SU-DHL-6 (cell line): ENCODE measurements at regions not wholly inside any gene's neighbourhood (a gene's known extent, or its start where the extent isn't known, plus 50 kb on each side); places are given as distances from the start of the nearest gene placed in this dataset.

Source experiments
- H2AFZ ChIP-seq: fragments of 200-600 bp; sonication (generic); 2 replicates; pipeline ENCODE4 v1.6.1; 2014; ENCODE audit warnings: low read depth, mild to moderate bottlenecking, moderate library complexity, mixed read lengths, antibody characterized with exemption, low read length; ENCODE audit not compliant: severe bottlenecking
- H3F3A ChIP-seq: fragments of 200-600 bp; shearing (Covaris generic); 2 replicates; pipeline ENCODE4 v1.6.0; 2016; ENCODE audit warnings: antibody characterized with exemption, mild to moderate bottlenecking; ENCODE audit not compliant: insufficient read depth
- H3K27ac ChIP-seq: fragments of 200-600 bp; sonication (generic); 2 replicates; pipeline ENCODE4 v1.5.1; 2016; ENCODE audit warnings: low read depth, mild to moderate bottlenecking, low read length, moderate library complexity, mixed read lengths
- H3K27me3 ChIP-seq: fragments of 200-600 bp; sonication (generic), shearing (Covaris generic); 2 replicates; pipeline ENCODE4 v1.6.0; 2014; ENCODE audit warnings: mild to moderate bottlenecking, low read length
- H3K36me3 ChIP-seq: fragments of 200-600 bp; sonication (generic); 2 replicates; pipeline ENCODE4 v1.6.1; 2014; ENCODE audit warnings: mild to moderate bottlenecking, low read length, mixed read lengths
- H3K4me2 ChIP-seq: fragments of 300-600, 200-600 bp; shearing (Covaris generic), sonication (generic); 2 replicates; pipeline ENCODE4 v1.6.0; 2014; ENCODE audit warnings: low read length, low read depth, mild to moderate bottlenecking; ENCODE audit not compliant: poor library complexity, severe bottlenecking
- H3K4me3 ChIP-seq: fragments of 200-600 bp; sonication (generic); 2 replicates; pipeline ENCODE4 v1.5.1; 2014; ENCODE audit warnings: antibody characterized with exemption, low read length, mild to moderate bottlenecking, mixed read lengths; ENCODE audit not compliant: insufficient read depth, poor library complexity, severe bottlenecking
- H3K79me2 ChIP-seq: fragments of 200-600 bp; sonication (generic); 2 replicates; pipeline ENCODE4 v1.6.1; 2014; ENCODE audit warnings: mild to moderate bottlenecking, low read length, moderate library complexity; ENCODE audit not compliant: insufficient read depth
- H3K9ac ChIP-seq: fragments of 200-600 bp; sonication (generic); 2 replicates; pipeline ENCODE4 v1.7.0; 2014; ENCODE audit warnings: mild to moderate bottlenecking, low read length
- H3K9me2 ChIP-seq: fragments of 200-600 bp; sonication (generic); replicated peaks from 2 replicates; pipeline ENCODE4 v1.6.1; 2014; ENCODE audit warnings: low read length; ENCODE audit not compliant: insufficient read depth
- H3K9me3 ChIP-seq: fragments of 200-600 bp; sonication (generic); 2 replicates; pipeline ENCODE4 v1.6.1; 2014; ENCODE audit warnings: low read length, mixed read lengths; ENCODE audit not compliant: insufficient read depth
- H4K20me1 ChIP-seq: fragments of 200-600 bp; sonication (generic); 2 replicates; pipeline ENCODE4 v1.6.1; 2014; ENCODE audit warnings: low read depth, mild to moderate bottlenecking, antibody characterized with exemption, low read length, moderate library complexity, mixed read lengths
- EZH2phosphoT487 ChIP-seq: fragments of 200-600 bp; sonication (generic), shearing (Covaris generic); conservative IDR thresholded peaks from 2 replicates; pipeline ENCODE4 v1.6.1; 2018; ENCODE audit warnings: mild to moderate bottlenecking, antibody characterized with exemption, low read length, moderate library complexity, mixed read lengths
- TF ChIP-seq, protein P1 (sequence below): fragments of 200-600 bp; sonication (generic); IDR thresholded peaks from one replicate; pipeline ENCODE4 v1.5.1; 2017; ENCODE audit warnings: antibody characterized with exemption, mild to moderate bottlenecking, low read length, moderate library complexity; ENCODE audit not compliant: insufficient read depth, poor library complexity, severe bottlenecking

DNA sequence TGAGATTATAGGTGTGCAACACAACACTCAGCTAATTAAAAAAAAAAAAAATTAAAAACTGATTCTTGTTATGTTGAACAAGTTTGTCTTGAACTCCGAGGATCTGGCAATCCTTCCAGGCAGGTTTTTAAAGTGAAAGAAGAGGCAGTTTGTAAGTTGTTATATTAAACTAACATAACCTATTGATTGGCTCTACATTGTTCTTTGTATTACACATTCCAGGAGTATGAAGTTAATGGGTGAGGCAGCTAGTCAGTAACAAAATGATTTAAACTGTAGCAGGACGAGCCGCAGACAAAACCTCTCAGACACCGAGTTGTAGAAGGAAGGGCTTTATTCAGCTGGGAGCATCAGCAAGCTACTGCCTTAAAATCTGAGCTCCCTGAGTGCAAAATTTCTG is 1953.9 kb upstream of the CDH6 start:
- TF ChIP-seq EZH2phosphoT487: no peak
- TF ChIP-seq, protein P1, sequence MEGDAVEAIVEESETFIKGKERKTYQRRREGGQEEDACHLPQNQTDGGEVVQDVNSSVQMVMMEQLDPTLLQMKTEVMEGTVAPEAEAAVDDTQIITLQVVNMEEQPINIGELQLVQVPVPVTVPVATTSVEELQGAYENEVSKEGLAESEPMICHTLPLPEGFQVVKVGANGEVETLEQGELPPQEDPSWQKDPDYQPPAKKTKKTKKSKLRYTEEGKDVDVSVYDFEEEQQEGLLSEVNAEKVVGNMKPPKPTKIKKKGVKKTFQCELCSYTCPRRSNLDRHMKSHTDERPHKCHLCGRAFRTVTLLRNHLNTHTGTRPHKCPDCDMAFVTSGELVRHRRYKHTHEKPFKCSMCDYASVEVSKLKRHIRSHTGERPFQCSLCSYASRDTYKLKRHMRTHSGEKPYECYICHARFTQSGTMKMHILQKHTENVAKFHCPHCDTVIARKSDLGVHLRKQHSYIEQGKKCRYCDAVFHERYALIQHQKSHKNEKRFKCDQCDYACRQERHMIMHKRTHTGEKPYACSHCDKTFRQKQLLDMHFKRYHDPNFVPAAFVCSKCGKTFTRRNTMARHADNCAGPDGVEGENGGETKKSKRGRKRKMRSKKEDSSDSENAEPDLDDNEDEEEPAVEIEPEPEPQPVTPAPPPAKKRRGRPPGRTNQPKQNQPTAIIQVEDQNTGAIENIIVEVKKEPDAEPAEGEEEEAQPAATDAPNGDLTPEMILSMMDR: no peak
- H3K4me3 ChIP-seq: no peak overlapping the region
- no peak overlapping the region for H3K27ac ChIP-seq
- no peaks in the 10 kb centered on the region for H3K36me3 ChIP-seq
- no peaks in the 10 kb centered on the region for H3K79me2 ChIP-seq
- H3K27me3 ChIP-seq: no peaks in the 10 kb centered on the region
- H3K9ac ChIP-seq: no peak overlapping the region
- no peaks in the 10 kb centered on the region for H3K9me3 ChIP-seq
- H3K4me2 ChIP-seq: no peak overlapping the region
- no peak overlapping the region for H2AFZ ChIP-seq
- H3K9me2 ChIP-seq: no peaks in the 10 kb centered on the region
- H4K20me1 ChIP-seq: no peaks in the 10 kb centered on the region
- H3F3A ChIP-seq: no peaks in the 10 kb centered on the region

DNA sequence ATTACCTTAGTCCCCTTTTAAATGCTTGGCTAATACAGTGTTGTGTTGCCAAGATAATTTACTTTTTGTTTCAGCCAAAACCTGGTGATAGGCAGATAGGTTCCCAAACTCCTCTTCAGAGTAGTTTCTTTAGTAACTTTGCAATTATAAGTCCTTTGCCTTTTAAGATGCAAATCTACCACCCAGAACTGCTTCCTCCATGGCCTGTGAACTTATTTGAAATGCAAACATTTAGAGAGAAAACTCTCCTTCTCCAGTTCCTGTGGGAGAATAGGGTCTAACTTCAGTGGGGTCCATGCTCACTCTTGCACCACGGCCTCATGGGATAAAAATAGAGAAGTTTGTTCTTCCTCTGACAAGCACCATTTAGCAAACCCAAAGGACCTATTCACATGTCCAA is 1955.4 kb upstream of the CDH6 start:
- Histone ChIP-seq H3K9me3 (no peaks in the 10 kb centered on the region), H3K36me3 (no peaks in the 10 kb centered on the region), H4K20me1 (no peaks in the 10 kb centered on the region), H3K4me2 (no peak overlapping the region), H2AFZ (peak overlapping the region; percentile 34), H3K4me3 (no peak overlapping the region), H3K9ac (no peak overlapping the region), H3K9me2 (no peaks in the 10 kb centered on the region), H3K27me3 (no peaks in the 10 kb centered on the region), H3K79me2 (no peaks in the 10 kb centered on the region), H3F3A (no peaks in the 10 kb centered on the region), H3K27ac (no peak overlapping the region)
- TF ChIP-seq, protein P1: no peak
- TF ChIP-seq EZH2phosphoT487: no peak

DNA sequence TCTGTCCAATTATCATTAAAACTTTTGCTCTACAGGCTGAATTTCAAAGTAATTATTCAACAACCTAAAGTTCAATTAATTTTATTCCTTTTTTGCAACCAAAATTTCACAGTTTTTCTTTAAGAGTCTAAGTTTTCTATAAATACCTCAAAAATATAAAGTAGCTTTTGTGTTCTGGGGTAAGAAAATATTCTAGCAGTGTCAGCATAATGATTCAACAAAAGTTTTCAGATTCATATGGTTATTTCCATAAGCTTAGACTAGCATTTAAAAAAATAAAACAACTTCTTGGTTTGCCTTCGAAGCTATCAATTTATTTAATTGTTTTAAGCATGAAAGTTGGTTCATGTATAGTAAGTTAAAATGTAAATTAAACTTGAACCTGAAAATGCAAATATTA is 1962.3 kb upstream of the CDH6 start:
- Histone ChIP-seq H2AFZ (no peak overlapping the region), H3K27ac (no peak overlapping the region), H3K9ac (no peak overlapping the region), H3K4me2 (no peak overlapping the region), H4K20me1 (no peaks in the 10 kb centered on the region), H3F3A (no peaks in the 10 kb centered on the region), H3K9me3 (peaks cover 5% of the 10 kb centered on the region; the same call in 1 of the 2 replicates), H3K4me3 (no peak overlapping the region), H3K79me2 (no peaks in the 10 kb centered on the region), H3K36me3 (no peaks in the 10 kb centered on the region), H3K9me2 (no peaks in the 10 kb centered on the region), H3K27me3 (no peaks in the 10 kb centered on the region)
- TF ChIP-seq, protein P1: no peak
- TF ChIP-seq EZH2phosphoT487: no peak
